ENCODE measurements at regions not wholly inside any gene's neighbourhood (a gene's known extent, or its start where the extent isn't known, plus 50 kb on each side); places are given as distances from the start of the nearest gene placed in this dataset.

DNA sequence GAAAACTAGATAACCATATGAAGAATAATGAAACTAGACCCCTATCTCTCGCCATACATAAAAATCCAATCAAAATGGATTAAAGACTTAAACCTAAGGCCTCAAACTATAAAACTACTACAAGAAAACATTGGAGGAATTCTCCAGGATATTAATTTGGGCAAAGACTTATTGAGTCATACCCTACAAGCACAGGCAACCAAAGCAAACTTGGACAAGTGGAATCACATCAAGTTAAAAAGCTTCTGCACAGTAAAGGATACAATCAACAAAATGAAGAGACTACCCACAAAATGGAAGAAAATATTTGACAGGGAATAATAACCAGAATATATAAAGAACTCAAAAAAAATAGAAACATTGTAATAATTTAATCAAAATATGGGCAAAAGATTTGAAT lies 505.4 kb downstream of the KCNT2 start:
- TF ChIP-seq CTCF (IDR thresholded peaks at IDR 0.05 in 2 of 3, conservative IDR thresholded peaks at IDR 0.05 in 1 of 3; ENCODE audit: borderline replicate concordance in 1 of 3, insufficient read depth in 1 of 3, low read depth in 2 of 3, low read length in 2 of 3) (no peak), POLR2A (IDR thresholded peaks at IDR 0.05; ENCODE audit: borderline replicate concordance, extremely low read depth, insufficient read depth, insufficient read length) (no peak), MAX (IDR thresholded peaks at IDR 0.05) (no peak), EGR1 (IDR thresholded peaks at IDR 0.05; ENCODE audit: low read depth) (no peak), POLR2AphosphoS5 (IDR thresholded peaks at IDR 0.05; ENCODE audit: low read depth, low read length) (no peak), FOSL1 (IDR thresholded peaks at IDR 0.05; ENCODE audit: low read depth) (no peak), SIN3A (IDR thresholded peaks at IDR 0.05; ENCODE audit: low read depth) (no peak), EZH2 (IDR thresholded peaks at IDR 0.05) (no peak)

Measured in HCT116 (cell line).